IMR-90 (cell line): ENCODE measurements at regions not wholly inside any gene's neighbourhood (a gene's known extent, or its start where the extent isn't known, plus 50 kb on each side); places are given as distances from the start of the nearest gene placed in this dataset.

Source experiments
- ATAC-seq: fragments of 200-7000 bp; cut with Tn5 transposase; 2 replicates; pipeline ENCODE4 v1.9.1; 2020; ENCODE audit warnings: low read depth, mild to moderate bottlenecking, moderate library complexity
- BruUV-seq: library from RNA; stranded (reverse); fragments of 400-500 nt; replicated peaks from 2 replicates; lab custom pipeline; 2021; lab: Mats Ljungman, UMichigan
- CTCF ChIA-PET: fragments of 300-600 bp; formaldehyde crosslinking; extraction: SDS; loops from one replicate; lab custom pipeline; 2021; ENCODE audit warnings: antibody characterized with exemption; lab: Yijun Ruan, JAX
- POLR2A ChIA-PET: fragments of 300-600 bp; sonication (Branson Sonifier 250); formaldehyde crosslinking; loops from one replicate; lab custom pipeline; 2022; ENCODE audit warnings: antibody characterized with exemption; ENCODE audit not compliant: unreplicated experiment; lab: Charles Lee
- DNase-seq: peaks from one replicate; pipeline ENCODE4 v3.0.0; 2013
- H2AFZ ChIP-seq: replicated peaks from 2 replicates; pipeline ENCODE3; 2013; ENCODE audit warnings: low read length, mild to moderate bottlenecking; ENCODE audit not compliant: poor library complexity
- H2AK5ac ChIP-seq: 2 replicates; pipeline ENCODE4 v1.6.1; 2013; ENCODE audit warnings: low read depth, low read length, inconsistent platforms
- H2AK9ac ChIP-seq: replicated peaks from 2 replicates; pipeline ENCODE3; 2013; ENCODE audit warnings: mild to moderate bottlenecking, low read depth, low read length, moderate library complexity; ENCODE audit not compliant: poor library complexity
- H2BK120ac ChIP-seq: 2 replicates; pipeline ENCODE4 v1.6.1; 2013; ENCODE audit warnings: low read depth, low read length, inconsistent platforms
- H2BK15ac ChIP-seq: 3 replicates; pipeline ENCODE4 v1.6.1; 2013; ENCODE audit warnings: low read depth, low read length, inconsistent platforms
- H2BK20ac ChIP-seq: 2 replicates; pipeline ENCODE4 v1.6.1; 2013; ENCODE audit warnings: low read depth, mild to moderate bottlenecking, inconsistent platforms, low read length, moderate library complexity
- H2BK5ac ChIP-seq: 2 replicates; pipeline ENCODE4 v1.6.1; 2013; ENCODE audit warnings: mild to moderate bottlenecking, low read depth, low read length, inconsistent platforms; ENCODE audit not compliant: poor library complexity, severe bottlenecking
- H3K14ac ChIP-seq: replicated peaks from 2 replicates; pipeline ENCODE4 v1.6.1; 2013; ENCODE audit warnings: low read depth, low read length, inconsistent platforms
- H3K18ac ChIP-seq: 2 replicates; pipeline ENCODE4 v1.6.1; 2013; ENCODE audit warnings: low read depth, low read length, control low read depth
- H3K23ac ChIP-seq: 2 replicates; pipeline ENCODE4 v1.6.1; 2013; ENCODE audit warnings: low read depth, low read length, inconsistent platforms
- H3K27ac ChIP-seq: 2 replicates; pipeline ENCODE4 v1.5.1; 2013; ENCODE audit warnings: mild to moderate bottlenecking, control low read depth, low read length; ENCODE audit not compliant: insufficient read depth
- H3K27me3 ChIP-seq: 2 replicates; pipeline ENCODE4 v1.6.1; 2013; ENCODE audit warnings: low read length; ENCODE audit not compliant: control insufficient read depth, insufficient read depth
- H3K36me3 ChIP-seq: 2 replicates; pipeline ENCODE4 v1.6.1; 2013; ENCODE audit warnings: low read length, mixed read lengths; ENCODE audit not compliant: control insufficient read depth, insufficient read depth
- H3K4ac ChIP-seq: 2 replicates; pipeline ENCODE4 v1.6.1; 2013; ENCODE audit warnings: low read depth, low read length, inconsistent platforms
- H3K4me1 ChIP-seq: 2 replicates; pipeline ENCODE4 v1.6.1; 2013; ENCODE audit warnings: low read length, mixed read lengths; ENCODE audit not compliant: control insufficient read depth, insufficient read depth
- H3K4me2 ChIP-seq: 2 replicates; pipeline ENCODE4 v1.6.1; 2013; ENCODE audit warnings: low read depth, mild to moderate bottlenecking, control low read depth, low read length, moderate library complexity
- H3K4me3 ChIP-seq: 2 replicates; pipeline ENCODE4 v1.5.1; 2013; ENCODE audit warnings: low read depth, mild to moderate bottlenecking, control low read depth, low read length, moderate library complexity; ENCODE audit not compliant: insufficient read depth
- H3K56ac ChIP-seq: 2 replicates; pipeline ENCODE4 v1.6.1; 2013; ENCODE audit warnings: low read length, inconsistent platforms; ENCODE audit not compliant: insufficient read depth; ENCODE audit errors: extremely low read depth
- H3K79me1 ChIP-seq, 2 experiments: 2 replicates each; pipeline ENCODE4 v1.6.1; 2013; ENCODE audit warnings: low read length in 2 of 2, inconsistent platforms in 1 of 2, low read depth in 1 of 2
- H3K9ac ChIP-seq: 2 replicates; pipeline ENCODE4 v1.6.1; 2013; ENCODE audit warnings: low read depth, low read length, control low read depth
- H3K9me1 ChIP-seq: 2 replicates; pipeline ENCODE4 v1.6.1; 2013; ENCODE audit warnings: low read length, inconsistent platforms; ENCODE audit not compliant: insufficient read depth
- H3K9me3 ChIP-seq: 2 replicates; pipeline ENCODE4 v1.6.1; 2013; ENCODE audit warnings: low read length; ENCODE audit not compliant: control insufficient read depth, insufficient read depth
- H4K20me1 ChIP-seq: 2 replicates; pipeline ENCODE4 v1.6.1; 2013; ENCODE audit warnings: low read length, inconsistent platforms; ENCODE audit not compliant: insufficient read depth
- H4K5ac ChIP-seq: 2 replicates; pipeline ENCODE4 v1.6.1; 2013; ENCODE audit warnings: mild to moderate bottlenecking, low read depth, low read length, control low read depth
- H4K8ac ChIP-seq, 2 experiments: 2 replicates each; pipeline ENCODE4 v1.6.1; 2013; ENCODE audit warnings: low read depth in 2 of 2, low read length in 2 of 2, control low read depth in 1 of 2, inconsistent platforms in 1 of 2
- H4K91ac ChIP-seq: 2 replicates; pipeline ENCODE4 v1.6.1; 2013; ENCODE audit warnings: low read depth, low read length, inconsistent platforms; ENCODE audit not compliant: insufficient read depth
- CEBPB ChIP-seq: IDR thresholded peaks from 2 replicates; pipeline ENCODE4 v1.6.1; 2012; ENCODE audit warnings: low read depth, low read length, improper control_type of control experiment
- CHD1 ChIP-seq: IDR thresholded peaks from 2 replicates; pipeline ENCODE4 v1.6.1; 2012; ENCODE audit warnings: low read depth, low read length, improper control_type of control experiment
- FOS ChIP-seq: fragments of 150-350 bp; IDR thresholded peaks from 2 replicates; pipeline ENCODE4 v1.6.1; 2016; ENCODE audit warnings: low read depth, low read length
- MAFK ChIP-seq: IDR thresholded peaks from 2 replicates; pipeline ENCODE4 v1.6.1; 2012; ENCODE audit warnings: low read depth, low read length, improper control_type of control experiment
- MAZ ChIP-seq: IDR thresholded peaks from 2 replicates; pipeline ENCODE4 v1.6.1; 2012; ENCODE audit warnings: low read depth, mild to moderate bottlenecking, low read length, improper control_type of control experiment, moderate library complexity, borderline replicate concordance
- MXI1 ChIP-seq: IDR thresholded peaks from 2 replicates; pipeline ENCODE4 v1.6.1; 2012; ENCODE audit warnings: low read depth, mild to moderate bottlenecking, low read length, moderate library complexity, borderline replicate concordance
- POLR2A ChIP-seq: IDR thresholded peaks from 2 replicates; pipeline ENCODE4 v1.6.1; 2012; ENCODE audit warnings: mild to moderate bottlenecking, low read depth, low read length
- RCOR1 ChIP-seq: IDR thresholded peaks from 2 replicates; pipeline ENCODE4 v1.6.1; 2012; ENCODE audit warnings: mild to moderate bottlenecking, low read length, improper control_type of control experiment; ENCODE audit not compliant: insufficient replicate concordance
- WGBS, 2 experiments: methylation state at CpG; one replicate each; pipeline versions ENCODE4 v1.1.5 to v1.1.7; 2013; ENCODE audit warnings: missing lambda C conversion rate in 2 of 2; ENCODE audit not compliant: insufficient read length in 1 of 2; ENCODE audit errors: extremely low coverage in 2 of 2; 5-methylcytosine and 5-hydroxymethylcytosine counted together
- dilution Hi-C: fragments of 300-500 bp; cut with HindIII; formaldehyde crosslinking; loops from one replicate; pipeline ENCODE4 v1.14.3; 2018; ENCODE audit warnings: low sequenced_read_pairs; ENCODE audit not compliant: unreplicated experiment
- in situ Hi-C: fragments of 300-500 bp; cut with MboI; formaldehyde crosslinking; loops from 3 replicates; pipeline ENCODE4 v1.14.3; 2019; ENCODE audit warnings: low sequenced_read_pairs, inconsistent platforms, mixed read lengths
- intact Hi-C: fragments of 100-400 bp; cut with micrococcal nuclease; formaldehyde crosslinking; loops from 2 replicates; pipeline ENCODE4 v1.10.0; 2022

DNA sequence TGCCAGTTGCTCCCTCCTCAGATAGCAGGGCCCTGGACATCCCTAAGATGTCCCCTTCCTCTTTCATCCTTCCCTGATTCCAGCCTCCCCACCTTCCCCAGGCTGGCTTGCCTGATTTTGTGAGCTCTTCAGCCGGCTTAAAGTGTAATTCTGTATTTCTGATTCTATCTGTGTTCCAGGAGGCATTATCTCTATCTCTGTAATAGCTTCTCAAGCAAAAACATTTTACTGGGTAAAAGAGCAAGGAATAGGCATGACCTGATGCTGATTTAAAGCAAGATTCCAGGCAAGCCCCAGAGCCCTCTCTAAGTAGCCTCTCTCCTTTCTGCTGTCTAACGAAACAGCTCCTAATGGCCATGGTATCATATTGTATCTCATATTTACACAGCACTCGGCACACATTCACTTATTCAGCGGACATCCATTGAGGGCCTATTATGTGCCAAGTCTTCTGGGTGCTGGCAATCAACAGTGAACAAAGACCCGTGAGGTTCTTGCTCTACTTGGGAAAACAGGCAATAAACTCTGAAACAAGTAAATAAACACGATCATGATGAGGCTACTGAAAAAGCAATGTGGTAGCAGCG, 100.9 kb upstream of the MSX2 start:
- Histone ChIP-seq H4K20me1 (no peaks in the 10 kb centered on the region), H2BK15ac (no peak overlapping the region), H2BK120ac (no peak overlapping the region), H4K91ac (no peak overlapping the region), H3K79me1 (no peaks in the 10 kb centered on the region), H2BK5ac (no peak overlapping the region), H4K8ac (no peak overlapping the region), H3K4me3 (no peak overlapping the region), H3K14ac (no peak overlapping the region), H3K4me1 (peaks cover 2% of the 10 kb centered on the region; the same call in 1 of the 2 replicates), H3K4me2 (no peak overlapping the region), H2AFZ (no peak overlapping the region), H2AK5ac (no peak overlapping the region), H3K23ac (no peak overlapping the region; the same call in 1 of the 2 replicates), H3K4ac (no peak overlapping the region), H3K9me1 (no peaks in the 10 kb centered on the region), H4K5ac (no peak overlapping the region), H3K9ac (no peak overlapping the region), H3K27ac (no peak overlapping the region), H2BK20ac (no peak overlapping the region), H3K18ac (no peak overlapping the region), H3K27me3 (peaks cover 5% of the 10 kb centered on the region; the same call in 1 of the 2 replicates), H3K56ac (no peak overlapping the region), H3K36me3 (no peaks in the 10 kb centered on the region), H2AK9ac (no peak overlapping the region), H3K9me3 (no peaks in the 10 kb centered on the region)
- intact Hi-C loops (no loop called here), in situ Hi-C loops (no loop called here), dilution Hi-C loops (no loop called here)
- TF ChIP-seq FOS (no peak), MXI1 (no peak), RCOR1 (no peak), MAFK (no peak), CEBPB (no peak), MAZ (no peak), CHD1 (no peak), POLR2A (no peak)
- CTCF ChIA-PET = no interaction called here
- POLR2A ChIA-PET = no interaction called here
- ATAC-seq (no peak), DNase-seq (no peak)
- no TSS peak for BruUV-seq
- 78% methylated on average over 4 of the region's 7 CpGs; no CpG with 5 or more reads in 1 of the 2 experiments for WGBS, 2 experiments
